ENCODE measurements at regions not wholly inside any gene's neighbourhood (a gene's known extent, or its start where the extent isn't known, plus 50 kb on each side); places are given as distances from the start of the nearest gene placed in this dataset.

DNA sequence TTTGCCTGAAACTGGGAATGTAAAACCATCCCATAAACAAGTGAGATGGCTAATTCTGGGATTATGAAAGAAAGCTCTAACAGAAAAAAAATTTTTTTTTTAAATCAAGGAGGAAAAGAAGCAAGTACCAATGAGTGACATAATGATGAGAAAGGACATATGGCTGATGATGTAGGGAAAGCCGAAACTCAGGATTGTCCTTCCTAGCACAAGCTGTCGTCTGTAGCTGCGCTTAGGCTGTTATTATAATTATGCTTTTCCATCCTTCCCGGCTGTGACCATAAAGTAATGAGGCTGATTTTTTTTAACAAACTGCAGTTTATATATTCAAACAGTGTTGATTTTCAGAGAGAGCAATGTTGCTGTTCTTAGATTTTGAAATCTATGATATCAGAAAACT lies 209.8 kb upstream of the NOCT start:
- POLR2A ChIA-PET = no interaction called here
- DNase-seq (ENCODE audit: extremely low spot score) = no peak

DNA sequence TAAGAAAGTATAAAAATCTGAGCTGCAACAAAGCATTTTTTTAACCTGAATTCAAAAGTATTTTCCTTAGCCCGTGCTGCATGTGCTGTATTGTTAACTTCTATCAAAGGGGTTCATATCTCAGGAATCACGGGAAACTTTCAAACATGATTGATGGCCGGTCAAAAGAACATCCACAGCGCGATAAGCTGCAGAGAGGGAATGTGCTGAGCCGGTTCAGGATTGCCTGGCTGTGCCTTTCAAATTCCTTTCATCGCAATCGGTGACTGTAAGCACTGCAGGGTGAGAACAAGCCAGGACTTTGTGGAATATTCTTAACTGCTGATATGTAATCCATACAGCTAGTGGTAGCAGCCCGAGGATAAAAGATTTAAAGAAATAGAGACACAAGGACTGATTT lies 210.9 kb upstream of the NOCT start:
- TF ChIP-seq FOXA1 (IDR thresholded peaks at IDR 0.05) = no peak
- TF ChIP-seq, protein P1, sequence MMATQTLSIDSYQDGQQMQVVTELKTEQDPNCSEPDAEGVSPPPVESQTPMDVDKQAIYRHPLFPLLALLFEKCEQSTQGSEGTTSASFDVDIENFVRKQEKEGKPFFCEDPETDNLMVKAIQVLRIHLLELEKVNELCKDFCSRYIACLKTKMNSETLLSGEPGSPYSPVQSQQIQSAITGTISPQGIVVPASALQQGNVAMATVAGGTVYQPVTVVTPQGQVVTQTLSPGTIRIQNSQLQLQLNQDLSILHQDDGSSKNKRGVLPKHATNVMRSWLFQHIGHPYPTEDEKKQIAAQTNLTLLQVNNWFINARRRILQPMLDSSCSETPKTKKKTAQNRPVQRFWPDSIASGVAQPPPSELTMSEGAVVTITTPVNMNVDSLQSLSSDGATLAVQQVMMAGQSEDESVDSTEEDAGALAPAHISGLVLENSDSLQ (IDR thresholded peaks at IDR 0.05) = peak; percentile 57
- DNase-seq (ENCODE audit: extremely low spot score) = peak; percentile 41
- ChIA-PET POLR2A (interaction anchor here (0.6 kb wide), 1 partner anchor 140 kb away, joined by 3 read pairs; no protein-coding TSS in a partner anchor), CTCF (interaction anchor here (0.7 kb wide), 1 partner anchor 39 kb away, joined by 3 read pairs; no protein-coding TSS in a partner anchor)

More for the DNA sequence above, 209.8 kb upstream of the NOCT start:
- CTCF ChIA-PET = no interaction called here
- TF ChIP-seq, protein P1 (IDR thresholded peaks at IDR 0.05) = no peak
- no peak for TF ChIP-seq L3MBTL2 (conservative IDR thresholded peaks at IDR 0.05)
- TF ChIP-seq TARDBP (IDR thresholded peaks at IDR 0.05) = no peak
- no peak for TF ChIP-seq ARNT (IDR thresholded peaks at IDR 0.05)

DNA sequence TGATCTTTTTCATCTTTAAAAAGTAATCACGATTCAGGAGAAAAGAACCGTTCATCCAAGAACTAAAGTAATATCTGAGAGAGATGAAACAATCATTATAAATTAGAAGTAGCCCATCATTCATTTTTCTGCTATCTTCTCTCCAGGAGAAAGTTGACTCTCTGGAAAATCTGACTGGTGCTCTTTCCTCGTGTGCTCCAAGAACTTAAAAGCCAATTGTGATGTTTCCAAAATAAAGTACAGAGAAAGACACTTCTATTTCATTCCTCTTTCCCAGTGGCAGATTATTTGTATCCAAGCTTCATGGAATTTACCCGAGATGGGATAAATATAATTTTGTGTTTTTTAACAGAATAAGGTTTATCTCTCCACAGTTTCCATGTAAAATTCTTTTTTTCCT lies 212.5 kb upstream of the NOCT start:
- POLR2A ChIA-PET = no interaction called here
- TF ChIP-seq FOXA1 (IDR thresholded peaks at IDR 0.05) (no peak), TARDBP (IDR thresholded peaks at IDR 0.05) (no peak), FOXK2 (IDR thresholded peaks at IDR 0.05) (no peak)
- CTCF ChIA-PET = no interaction called here
- no peak for DNase-seq (ENCODE audit: extremely low spot score)

DNA sequence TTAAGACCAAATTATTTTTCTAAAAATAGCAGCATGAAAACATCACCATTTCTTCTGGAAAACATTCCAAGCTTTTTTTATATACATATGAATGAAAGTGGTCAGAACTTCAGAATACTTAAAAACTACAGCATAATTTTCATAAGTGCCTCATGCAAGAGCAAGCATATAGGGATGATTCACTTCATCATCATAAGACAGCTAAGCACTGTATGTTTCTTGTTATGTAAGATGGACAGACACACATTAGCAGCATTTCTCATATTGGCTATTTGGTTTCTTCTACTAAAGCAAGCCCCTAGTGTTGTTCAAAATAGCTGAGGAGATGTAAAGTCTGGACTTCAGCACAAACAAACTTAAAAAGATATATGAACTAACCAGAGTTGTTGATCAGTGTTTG lies 213.1 kb upstream of the NOCT start:
- CTCF ChIA-PET = no interaction called here
- DNase-seq (ENCODE audit: extremely low spot score) = no peak
- TF ChIP-seq CTBP1 (IDR thresholded peaks at IDR 0.05; ENCODE audit: borderline replicate concordance) (no peak), L3MBTL2 (conservative IDR thresholded peaks at IDR 0.05) (no peak)
- POLR2A ChIA-PET = no interaction called here

DNA sequence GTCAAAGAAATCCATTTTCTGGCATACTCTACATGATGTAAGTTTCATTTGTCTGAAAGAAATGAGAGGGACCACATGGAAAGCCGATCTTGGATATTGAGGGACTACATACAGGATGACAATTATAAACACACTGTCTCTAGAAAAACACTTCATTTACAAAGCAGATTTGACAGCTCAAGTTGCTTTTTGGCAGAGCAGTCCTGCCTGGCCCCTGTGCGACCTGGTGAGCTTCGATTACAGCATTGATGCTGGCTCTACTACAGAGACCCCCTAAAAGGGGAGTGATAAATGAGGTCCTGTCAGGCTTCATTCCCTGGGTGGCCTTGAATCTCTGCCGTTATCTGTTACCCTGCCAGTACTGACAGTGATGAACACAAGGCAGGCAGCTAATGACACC lies 215.2 kb upstream of the NOCT start:
- no peak for DNase-seq (ENCODE audit: extremely low spot score)
- ChIA-PET CTCF (interaction anchor here (1.5 kb wide), 1 partner anchor 11 kb away, joined by 3 read pairs; no protein-coding TSS in a partner anchor), POLR2A (no interaction called here)
- no peak for TF ChIP-seq ELF4 (IDR thresholded peaks at IDR 0.05)
- no peak for TF ChIP-seq TARDBP (IDR thresholded peaks at IDR 0.05)
- TF ChIP-seq L3MBTL2 (conservative IDR thresholded peaks at IDR 0.05) = no peak
- no peak for TF ChIP-seq FOXM1 (IDR thresholded peaks at IDR 0.05; ENCODE audit: borderline replicate concordance)
- TF ChIP-seq BHLHE40 (IDR thresholded peaks at IDR 0.05; ENCODE audit: borderline replicate concordance) = no peak
- TF ChIP-seq FOXK2 (IDR thresholded peaks at IDR 0.05) = no peak
- TF ChIP-seq CTBP1 (IDR thresholded peaks at IDR 0.05; ENCODE audit: borderline replicate concordance) = no peak
- TF ChIP-seq ARNT (IDR thresholded peaks at IDR 0.05) = no peak
- no peak for TF ChIP-seq LEF1 (IDR thresholded peaks at IDR 0.05; ENCODE audit: borderline replicate concordance)
- TF ChIP-seq HDGF (IDR thresholded peaks at IDR 0.05; ENCODE audit: borderline replicate concordance) = no peak
- TF ChIP-seq FOXA1 (IDR thresholded peaks at IDR 0.05) = no peak
- TF ChIP-seq SP1 (IDR thresholded peaks at IDR 0.05) = no peak
- TF ChIP-seq ZNF384 (IDR thresholded peaks at IDR 0.05) = no peak
- no peak for TF ChIP-seq NFRKB (IDR thresholded peaks at IDR 0.05)
- TF ChIP-seq, protein P1 (IDR thresholded peaks at IDR 0.05) = no peak

DNA sequence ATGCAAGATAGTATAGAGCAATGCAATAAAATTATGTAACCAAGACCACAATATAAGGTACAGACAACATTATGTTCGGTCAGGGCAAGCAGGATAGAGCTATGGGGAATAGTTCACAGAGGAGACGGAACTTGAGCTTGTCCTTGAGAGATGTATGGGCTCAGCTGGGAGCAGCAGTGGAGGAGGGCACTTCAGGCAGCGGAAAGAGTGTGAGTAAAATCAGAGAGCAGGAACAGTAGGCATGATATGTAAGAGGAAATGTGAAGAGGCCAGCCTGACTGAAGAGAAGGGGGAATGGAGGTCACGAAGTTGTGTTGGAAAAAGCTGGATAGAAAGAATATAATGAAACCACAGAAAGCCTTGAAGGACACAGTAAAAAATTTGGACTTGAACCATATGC lies 217.2 kb upstream of the NOCT start:
- POLR2A ChIA-PET = no interaction called here
- DNase-seq (ENCODE audit: extremely low spot score) = no peak
- no peak for TF ChIP-seq FOXK2 (IDR thresholded peaks at IDR 0.05)
- TF ChIP-seq L3MBTL2 (conservative IDR thresholded peaks at IDR 0.05) = no peak
- TF ChIP-seq, protein P1 (IDR thresholded peaks at IDR 0.05) = no peak
- no peak for TF ChIP-seq FOXA1 (IDR thresholded peaks at IDR 0.05)
- TF ChIP-seq FOXM1 (IDR thresholded peaks at IDR 0.05; ENCODE audit: borderline replicate concordance) = no peak
- TF ChIP-seq HDGF (IDR thresholded peaks at IDR 0.05; ENCODE audit: borderline replicate concordance) = no peak
- no peak for TF ChIP-seq TARDBP (IDR thresholded peaks at IDR 0.05)
- no peak for TF ChIP-seq SUZ12 (IDR thresholded peaks at IDR 0.05)
- no peak for TF ChIP-seq LEF1 (IDR thresholded peaks at IDR 0.05; ENCODE audit: borderline replicate concordance)
- TF ChIP-seq ARNT (IDR thresholded peaks at IDR 0.05) = no peak
- no peak for TF ChIP-seq CTBP1 (IDR thresholded peaks at IDR 0.05; ENCODE audit: borderline replicate concordance)
- no peak for TF ChIP-seq BHLHE40 (IDR thresholded peaks at IDR 0.05; ENCODE audit: borderline replicate concordance)
- TF ChIP-seq NFRKB (IDR thresholded peaks at IDR 0.05) = no peak
- no peak for TF ChIP-seq SP1 (IDR thresholded peaks at IDR 0.05)
- CTCF ChIA-PET = no interaction called here

DNA sequence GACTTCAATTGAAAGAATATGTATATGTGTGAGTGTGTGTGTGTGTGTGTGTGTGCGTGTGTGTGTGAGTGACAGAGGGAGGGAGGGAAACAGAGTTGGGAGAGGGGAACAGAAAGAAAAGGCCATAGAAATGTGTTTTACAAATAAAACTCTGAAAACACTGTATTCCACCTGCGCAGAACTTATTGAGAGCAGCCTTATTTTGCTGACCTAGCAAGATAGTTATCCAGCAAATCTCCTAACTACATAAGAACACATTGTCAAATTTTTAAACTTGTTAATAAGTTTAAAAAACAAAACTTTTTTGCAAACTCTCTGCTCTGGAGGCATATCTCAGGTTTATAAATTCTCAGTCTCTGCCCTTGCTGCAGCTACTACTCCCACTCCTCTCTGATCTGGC lies 217.9 kb upstream of the NOCT start:
- ChIA-PET POLR2A (no interaction called here), CTCF (no interaction called here)
- no peak for TF ChIP-seq L3MBTL2 (conservative IDR thresholded peaks at IDR 0.05)
- TF ChIP-seq FOXK2 (IDR thresholded peaks at IDR 0.05) = no peak
- no peak for TF ChIP-seq ARNT (IDR thresholded peaks at IDR 0.05)
- TF ChIP-seq, protein P1 (IDR thresholded peaks at IDR 0.05) = no peak
- TF ChIP-seq BHLHE40 (IDR thresholded peaks at IDR 0.05; ENCODE audit: borderline replicate concordance) = no peak
- no peak for TF ChIP-seq TARDBP (IDR thresholded peaks at IDR 0.05)
- TF ChIP-seq CTBP1 (IDR thresholded peaks at IDR 0.05; ENCODE audit: borderline replicate concordance) = no peak
- TF ChIP-seq HDGF (IDR thresholded peaks at IDR 0.05; ENCODE audit: borderline replicate concordance) = no peak
- no peak for TF ChIP-seq FOXM1 (IDR thresholded peaks at IDR 0.05; ENCODE audit: borderline replicate concordance)
- no peak for DNase-seq (ENCODE audit: extremely low spot score)

Data from HEK293T (cell line).